ENCODE measurements at regions not wholly inside any gene's neighbourhood (a gene's known extent, or its start where the extent isn't known, plus 50 kb on each side); places are given as distances from the start of the nearest gene placed in this dataset.

- Histone ChIP-seq H2BK5ac (ENCODE audit: low read depth, low read length, poor library complexity, severe bottlenecking) (no peak overlapping the region), H2AFZ (replicated peaks; ENCODE audit: low read length, poor library complexity) (no peak overlapping the region), H3K14ac (replicated peaks; ENCODE audit: low read depth, low read length) (no peak overlapping the region), H3K9me1 (ENCODE audit: insufficient read depth, low read length) (no peaks in the 10 kb centered on the region), H2AK5ac (ENCODE audit: low read depth, low read length) (no peak overlapping the region), H2BK20ac (ENCODE audit: low read depth, low read length) (no peak overlapping the region), H3K9ac (ENCODE audit: low read depth, low read length) (no peak overlapping the region), H3K9me3 (ENCODE audit: control insufficient read depth, insufficient read depth, low read length) (no peaks in the 10 kb centered on the region), H2AK9ac (replicated peaks; ENCODE audit: low read depth, low read length, poor library complexity) (no peak overlapping the region), H4K8ac (ENCODE audit: low read depth in 2 of 2, low read length in 2 of 2) (no peak overlapping the region), H3K79me1 (ENCODE audit: low read depth in 1 of 2, low read length in 2 of 2) (no peaks in the 10 kb centered on the region), H3K4me1 (ENCODE audit: control insufficient read depth, insufficient read depth, low read length) (no peaks in the 10 kb centered on the region), H4K20me1 (ENCODE audit: insufficient read depth, low read length) (no peaks in the 10 kb centered on the region), H3K18ac (ENCODE audit: low read depth, low read length) (no peak overlapping the region), H2BK15ac (ENCODE audit: low read depth, low read length) (no peak overlapping the region), H4K5ac (ENCODE audit: low read depth, low read length) (no peak overlapping the region), H3K4me3 (ENCODE audit: insufficient read depth, low read depth, low read length) (no peak overlapping the region), H2BK120ac (ENCODE audit: low read depth, low read length) (no peak overlapping the region), H3K27ac (ENCODE audit: insufficient read depth, low read length) (no peak overlapping the region), H3K23ac (ENCODE audit: low read depth, low read length) (no peak overlapping the region), H3K56ac (ENCODE audit: extremely low read depth, insufficient read depth, low read length) (no peak overlapping the region), H3K4ac (ENCODE audit: low read depth, low read length) (no peak overlapping the region), H4K91ac (ENCODE audit: insufficient read depth, low read depth, low read length) (no peak overlapping the region), H3K4me2 (ENCODE audit: low read depth, low read length) (no peak overlapping the region), H3K36me3 (ENCODE audit: control insufficient read depth, insufficient read depth, low read length) (no peaks in the 10 kb centered on the region), H3K27me3 (ENCODE audit: control insufficient read depth, insufficient read depth, low read length) (no peaks in the 10 kb centered on the region)
- POLR2A ChIA-PET (ENCODE audit: unreplicated experiment): no interaction called here
- no TSS peak for BruUV-seq (replicated peaks)
- intact Hi-C loops (cut with micrococcal nuclease) (no loop called here), dilution Hi-C loops (cut with HindIII; ENCODE audit: low sequenced_read_pairs, unreplicated experiment) (no loop called here), in situ Hi-C loops (cut with MboI; ENCODE audit: low sequenced_read_pairs) (loop anchor here (10.0 kb wide), 3 partner anchors 1235 to 1855 kb away; partner anchors contain the start of gene LARGE1)
- DNase-seq (no peak), ATAC-seq (ENCODE audit: low read depth) (no peak)
- 86% methylated on average over 1 of the region's 3 CpGs; no CpG with 5 or more reads in 1 of the 2 experiments for WGBS, 2 experiments (ENCODE audit: extremely low coverage in 2 of 2, insufficient read length in 1 of 2)
- CTCF ChIA-PET: interaction anchor here (0.6 to 1.1 kb wide), 3 partner anchors 9 to 117 kb away, joined by 4 to 5 read pairs (median 4); no protein-coding TSS in a partner anchor
- TF ChIP-seq RFX5 (IDR thresholded peaks at IDR 0.05; ENCODE audit: low read depth, low read length) (no peak), RCOR1 (IDR thresholded peaks at IDR 0.05; ENCODE audit: insufficient replicate concordance, low read length) (no peak), RAD21 (IDR thresholded peaks at IDR 0.05; ENCODE audit: low read length) (no peak), SMC3 (IDR thresholded peaks at IDR 0.05; ENCODE audit: low read depth, low read length) (no peak), MAFK (IDR thresholded peaks at IDR 0.05; ENCODE audit: low read depth, low read length) (no peak), NFE2L2 (IDR thresholded peaks at IDR 0.05; ENCODE audit: low read depth, low read length) (no peak), CHD1 (IDR thresholded peaks at IDR 0.05; ENCODE audit: low read depth, low read length) (no peak), MXI1 (IDR thresholded peaks at IDR 0.05; ENCODE audit: borderline replicate concordance, low read depth, low read length) (no peak), ELK1 (IDR thresholded peaks at IDR 0.05; ENCODE audit: borderline replicate concordance, low read depth, low read length) (no peak), FOS (IDR thresholded peaks at IDR 0.05; ENCODE audit: low read depth, low read length) (no peak), BHLHE40 (IDR thresholded peaks at IDR 0.05; ENCODE audit: low read depth, low read length) (no peak), USF2 (IDR thresholded peaks at IDR 0.05; ENCODE audit: low read depth, low read length) (no peak), MAZ (IDR thresholded peaks at IDR 0.05; ENCODE audit: borderline replicate concordance, low read depth, low read length) (no peak), CTCF (conservative IDR thresholded peaks at IDR 0.05; ENCODE audit: low read depth, low read length) (no peak), CEBPB (IDR thresholded peaks at IDR 0.05; ENCODE audit: low read depth, low read length) (no peak), POLR2A (IDR thresholded peaks at IDR 0.05; ENCODE audit: low read depth, low read length) (no peak)
These were observed 93.4 kb downstream of the ISX start for GRCh38 chr22:35159343-35159742.
